Prostate gland (tissue), 2 donors: ENCODE measurements at regions not wholly inside any gene's neighbourhood (a gene's known extent, or its start where the extent isn't known, plus 50 kb on each side); places are given as distances from the start of the nearest gene placed in this dataset.
"Not testable (repeated sequence)": the region's sequence is repeated elsewhere in the genome, so short reads cannot be mapped to it uniquely, and the experiment has no call there.

ENCODE experiments used
- POLR2AphosphoS5 ChIP-seq: sonication (generic); formaldehyde crosslinking; IDR thresholded peaks from one replicate; pipeline ENCODE4 v1.6.1; 2017; ENCODE audit warnings: antibody characterized with exemption
- TF ChIP-seq, protein P1 (sequence below), 4 experiments: fragments of 200-600 bp in 2 of 4; fragments of 450-650 bp in 2 of 4; sonication (generic) in 2 of 4; IDR thresholded peaks; 1 replicate in 3 of 4; 2 replicates in 1 of 4; pipeline ENCODE4 v1.5.1; 2016 to 2019; ENCODE audit warnings: antibody characterized with exemption in 4 of 4, mild to moderate bottlenecking in 2 of 4, moderate library complexity in 2 of 4

DNA sequence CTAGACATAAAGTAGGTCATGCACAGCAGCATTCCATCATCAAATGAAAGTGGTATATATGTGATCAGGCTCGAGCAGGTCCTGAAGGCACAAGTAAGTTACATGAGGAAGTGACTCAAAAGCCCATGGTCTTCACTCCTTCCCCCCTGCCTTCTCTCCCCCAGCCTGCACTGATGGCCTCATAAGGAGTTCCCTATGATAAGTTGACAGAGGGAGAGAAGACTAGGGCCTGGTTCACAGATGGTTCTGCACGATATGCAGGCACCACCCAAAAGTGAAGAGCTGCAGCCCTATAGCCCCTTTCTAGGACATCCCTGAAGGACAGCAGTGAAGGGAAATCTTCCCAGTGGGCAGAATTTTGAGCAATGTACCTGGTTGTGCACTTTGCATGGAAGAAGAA, 57.5 kb upstream of the CCDC80 start:
- not testable (repeated sequence) for TF ChIP-seq POLR2AphosphoS5
- TF ChIP-seq, protein P1, sequence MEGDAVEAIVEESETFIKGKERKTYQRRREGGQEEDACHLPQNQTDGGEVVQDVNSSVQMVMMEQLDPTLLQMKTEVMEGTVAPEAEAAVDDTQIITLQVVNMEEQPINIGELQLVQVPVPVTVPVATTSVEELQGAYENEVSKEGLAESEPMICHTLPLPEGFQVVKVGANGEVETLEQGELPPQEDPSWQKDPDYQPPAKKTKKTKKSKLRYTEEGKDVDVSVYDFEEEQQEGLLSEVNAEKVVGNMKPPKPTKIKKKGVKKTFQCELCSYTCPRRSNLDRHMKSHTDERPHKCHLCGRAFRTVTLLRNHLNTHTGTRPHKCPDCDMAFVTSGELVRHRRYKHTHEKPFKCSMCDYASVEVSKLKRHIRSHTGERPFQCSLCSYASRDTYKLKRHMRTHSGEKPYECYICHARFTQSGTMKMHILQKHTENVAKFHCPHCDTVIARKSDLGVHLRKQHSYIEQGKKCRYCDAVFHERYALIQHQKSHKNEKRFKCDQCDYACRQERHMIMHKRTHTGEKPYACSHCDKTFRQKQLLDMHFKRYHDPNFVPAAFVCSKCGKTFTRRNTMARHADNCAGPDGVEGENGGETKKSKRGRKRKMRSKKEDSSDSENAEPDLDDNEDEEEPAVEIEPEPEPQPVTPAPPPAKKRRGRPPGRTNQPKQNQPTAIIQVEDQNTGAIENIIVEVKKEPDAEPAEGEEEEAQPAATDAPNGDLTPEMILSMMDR (IDR thresholded peaks at IDR 0.05), result not testable (repeated sequence)
